Panc1 (cell line): ENCODE measurements at regions not wholly inside any gene's neighbourhood (a gene's known extent, or its start where the extent isn't known, plus 50 kb on each side); places are given as distances from the start of the nearest gene placed in this dataset.

ENCODE experiments used
- ATAC-seq: fragments of 200-7000 bp; cut with Tn5 transposase; 2 replicates; pipeline ENCODE4 v1.9.1; 2020; ENCODE audit warnings: mild to moderate bottlenecking, moderate library complexity
- BruUV-seq: library from RNA; stranded (reverse); fragments of 400-500 nt; replicated peaks from 2 replicates; lab custom pipeline; 2021; lab: Mats Ljungman, UMichigan
- CTCF ChIA-PET: fragments of 300-600 bp; sonication (Branson Sonifier 250); formaldehyde crosslinking; loops from one replicate; lab custom pipeline; 2022; ENCODE audit warnings: antibody characterized with exemption; lab: Charles Lee
- POLR2A ChIA-PET: fragments of 300-600 bp; sonication (Branson Sonifier 250); formaldehyde crosslinking; loops from one replicate; lab custom pipeline; 2022; ENCODE audit warnings: antibody characterized with exemption; lab: Charles Lee
- DNase-seq: peaks from one replicate; pipeline ENCODE4 v3.0.0-alpha.2; 2010; ENCODE audit warnings: low read depth, low spot score
- H3K27ac ChIP-seq: 2 replicates; pipeline ENCODE4 v1.5.1; 2011; ENCODE audit warnings: mild to moderate bottlenecking, low read length, inconsistent platforms
- H3K27me3 ChIP-seq: fragments of 200-500 bp; sonication (Bioruptor generic); 2 replicates; pipeline ENCODE4 v1.6.0; 2014; ENCODE audit warnings: low read length, inconsistent platforms; ENCODE audit not compliant: control insufficient read depth, insufficient read depth
- H3K36me3 ChIP-seq: fragments of 200-500 bp; sonication (Bioruptor generic); 2 replicates; pipeline ENCODE4 v1.5.1; 2014; ENCODE audit warnings: inconsistent platforms, mild to moderate bottlenecking, low read length, moderate library complexity; ENCODE audit not compliant: control insufficient read depth, insufficient read depth
- H3K4me1 ChIP-seq: 2 replicates; pipeline ENCODE4 v1.5.1; 2011; ENCODE audit warnings: inconsistent platforms, mild to moderate bottlenecking, low read length, moderate library complexity; ENCODE audit not compliant: control insufficient read depth, insufficient read depth
- H3K4me3 ChIP-seq, 2 experiments: 2 replicates each; pipeline ENCODE4 v1.5.1; 2011 to 2012; ENCODE audit warnings: low read depth in 2 of 2, low read length in 2 of 2, mild to moderate bottlenecking in 2 of 2, inconsistent platforms in 1 of 2, moderate library complexity in 1 of 2
- H3K9me3 ChIP-seq: fragments of 200-500 bp; sonication (Bioruptor generic); 2 replicates; pipeline ENCODE4 v1.5.1; 2014; ENCODE audit warnings: low read depth, mild to moderate bottlenecking, inconsistent platforms, low read length, moderate library complexity; ENCODE audit not compliant: control insufficient read depth, insufficient read depth
- POLR2AphosphoS5 ChIP-seq: IDR thresholded peaks from 2 replicates; pipeline ENCODE4 v1.6.1; 2012; ENCODE audit warnings: mild to moderate bottlenecking, low read depth, low read length, moderate library complexity
- REST ChIP-seq, 2 experiments: IDR thresholded peaks; 2 replicates each; pipeline ENCODE4 v1.6.1; 2011 to 2012; ENCODE audit warnings: low read depth in 2 of 2, control low read depth in 1 of 2, low read length in 1 of 2, mild to moderate bottlenecking in 1 of 2, moderate library complexity in 1 of 2; ENCODE audit not compliant: insufficient read depth in 1 of 2
- SIN3A ChIP-seq: IDR thresholded peaks from 2 replicates; pipeline ENCODE4 v1.6.1; 2012; ENCODE audit warnings: low read depth, mild to moderate bottlenecking, low read length, moderate library complexity, borderline replicate concordance; ENCODE audit not compliant: insufficient read depth
- TCF7L2 ChIP-seq: IDR thresholded peaks from 2 replicates; pipeline ENCODE4 v1.6.1; 2011; ENCODE audit warnings: mild to moderate bottlenecking, low read depth, low read length, inconsistent platforms
- in situ Hi-C: cut with HindIII; loops from 2 replicates; pipeline ENCODE4 v1.10.0; 2016; ENCODE audit warnings: low sequenced_read_pairs, low pct_unique_long_range_greater_than_20kb
- intact Hi-C: fragments of 100-400 bp; cut with micrococcal nuclease; formaldehyde crosslinking; loops from one replicate; pipeline ENCODE4 v1.10.0; 2022; ENCODE audit not compliant: unreplicated experiment
- TF ChIP-seq, protein P1 (sequence below): fragments of 450-650 bp; IDR thresholded peaks from 2 replicates; pipeline ENCODE4 v1.5.1; 2017; ENCODE audit warnings: mild to moderate bottlenecking

GRCh38 chr1:29677028-29678024 is 441.0 kb downstream of the PTPRU start:
- no TSS peak for BruUV-seq

DNA sequence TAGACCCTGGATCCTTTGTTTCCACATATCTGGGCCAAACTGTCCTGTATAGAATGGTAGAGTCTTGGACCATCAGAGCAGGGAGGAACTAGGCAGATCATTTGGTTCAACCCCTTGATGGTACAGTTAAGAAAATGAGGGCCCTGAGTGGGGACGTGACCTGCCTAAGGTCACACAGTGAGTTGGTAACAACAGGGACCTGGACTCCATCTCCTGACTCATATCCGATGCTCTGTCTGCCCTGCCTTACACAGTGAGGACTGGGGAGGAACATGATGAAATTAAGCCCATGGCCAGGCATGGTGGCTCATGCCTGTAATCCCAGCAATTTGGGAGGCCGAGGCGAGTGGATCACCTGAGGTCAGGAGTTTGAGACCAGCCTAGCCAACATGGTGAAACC is 440.2 kb downstream of the PTPRU start:
- in situ Hi-C loops: no loop called here
- Histone ChIP-seq H3K27me3 (no peaks in the 10 kb centered on the region), H3K9me3 (no peaks in the 10 kb centered on the region), H3K27ac (no peak overlapping the region), H3K4me1 (no peaks in the 10 kb centered on the region), H3K4me3 (no peak overlapping the region), H3K36me3 (no peaks in the 10 kb centered on the region)
- CTCF ChIA-PET: no interaction called here
- intact Hi-C loops: no loop called here
- POLR2A ChIA-PET: no interaction called here
- TF ChIP-seq POLR2AphosphoS5 (no peak), REST (IDR thresholded peaks at IDR 0.05; ENCODE audit: insufficient read depth in 1 of 2, low read depth in 2 of 2, low read length in 1 of 2) (no peak), TCF7L2 (no peak)
- TF ChIP-seq, protein P1, sequence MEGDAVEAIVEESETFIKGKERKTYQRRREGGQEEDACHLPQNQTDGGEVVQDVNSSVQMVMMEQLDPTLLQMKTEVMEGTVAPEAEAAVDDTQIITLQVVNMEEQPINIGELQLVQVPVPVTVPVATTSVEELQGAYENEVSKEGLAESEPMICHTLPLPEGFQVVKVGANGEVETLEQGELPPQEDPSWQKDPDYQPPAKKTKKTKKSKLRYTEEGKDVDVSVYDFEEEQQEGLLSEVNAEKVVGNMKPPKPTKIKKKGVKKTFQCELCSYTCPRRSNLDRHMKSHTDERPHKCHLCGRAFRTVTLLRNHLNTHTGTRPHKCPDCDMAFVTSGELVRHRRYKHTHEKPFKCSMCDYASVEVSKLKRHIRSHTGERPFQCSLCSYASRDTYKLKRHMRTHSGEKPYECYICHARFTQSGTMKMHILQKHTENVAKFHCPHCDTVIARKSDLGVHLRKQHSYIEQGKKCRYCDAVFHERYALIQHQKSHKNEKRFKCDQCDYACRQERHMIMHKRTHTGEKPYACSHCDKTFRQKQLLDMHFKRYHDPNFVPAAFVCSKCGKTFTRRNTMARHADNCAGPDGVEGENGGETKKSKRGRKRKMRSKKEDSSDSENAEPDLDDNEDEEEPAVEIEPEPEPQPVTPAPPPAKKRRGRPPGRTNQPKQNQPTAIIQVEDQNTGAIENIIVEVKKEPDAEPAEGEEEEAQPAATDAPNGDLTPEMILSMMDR: no peak
- DNase-seq (no peak), ATAC-seq (no peak)
- no TSS peak for BruUV-seq

More at GRCh38 chr1:29677028-29678024, 441.0 kb downstream of the PTPRU start:
- ChIA-PET CTCF (no interaction called here), POLR2A (no interaction called here)
- H3K27ac ChIP-seq: no peak overlapping the region
- H3K4me1 ChIP-seq: no peaks in the 10 kb centered on the region
- H3K27me3 ChIP-seq: no peaks in the 10 kb centered on the region
- H3K4me3 ChIP-seq: no peak overlapping the region
- no peaks in the 10 kb centered on the region for H3K9me3 ChIP-seq
- in situ Hi-C loops (no loop called here), intact Hi-C loops (no loop called here)
- ATAC-seq (no peak), DNase-seq (no peak)
- TF ChIP-seq REST (IDR thresholded peaks at IDR 0.05; ENCODE audit: insufficient read depth in 1 of 2, low read depth in 2 of 2, low read length in 1 of 2): no peak
- TF ChIP-seq, protein P1: no peak
- no peak for TF ChIP-seq SIN3A
- no peak for TF ChIP-seq POLR2AphosphoS5
- no peak for TF ChIP-seq TCF7L2
- H3K36me3 ChIP-seq: no peaks in the 10 kb centered on the region
